ENCODE measurements at regions not wholly inside any gene's neighbourhood (a gene's known extent, or its start where the extent isn't known, plus 50 kb on each side); places are given as distances from the start of the nearest gene placed in this dataset.

- TF ChIP-seq, protein P1, sequence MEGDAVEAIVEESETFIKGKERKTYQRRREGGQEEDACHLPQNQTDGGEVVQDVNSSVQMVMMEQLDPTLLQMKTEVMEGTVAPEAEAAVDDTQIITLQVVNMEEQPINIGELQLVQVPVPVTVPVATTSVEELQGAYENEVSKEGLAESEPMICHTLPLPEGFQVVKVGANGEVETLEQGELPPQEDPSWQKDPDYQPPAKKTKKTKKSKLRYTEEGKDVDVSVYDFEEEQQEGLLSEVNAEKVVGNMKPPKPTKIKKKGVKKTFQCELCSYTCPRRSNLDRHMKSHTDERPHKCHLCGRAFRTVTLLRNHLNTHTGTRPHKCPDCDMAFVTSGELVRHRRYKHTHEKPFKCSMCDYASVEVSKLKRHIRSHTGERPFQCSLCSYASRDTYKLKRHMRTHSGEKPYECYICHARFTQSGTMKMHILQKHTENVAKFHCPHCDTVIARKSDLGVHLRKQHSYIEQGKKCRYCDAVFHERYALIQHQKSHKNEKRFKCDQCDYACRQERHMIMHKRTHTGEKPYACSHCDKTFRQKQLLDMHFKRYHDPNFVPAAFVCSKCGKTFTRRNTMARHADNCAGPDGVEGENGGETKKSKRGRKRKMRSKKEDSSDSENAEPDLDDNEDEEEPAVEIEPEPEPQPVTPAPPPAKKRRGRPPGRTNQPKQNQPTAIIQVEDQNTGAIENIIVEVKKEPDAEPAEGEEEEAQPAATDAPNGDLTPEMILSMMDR (IDR thresholded peaks at IDR 0.05; ENCODE audit: poor library complexity), result no peak
- TF ChIP-seq EZH2 (IDR thresholded peaks at IDR 0.05; ENCODE audit: borderline replicate concordance) (no peak), EZH2phosphoT487 (IDR thresholded peaks at IDR 0.05; ENCODE audit: low read depth, severe bottlenecking, unreplicated experiment) (no peak)
These were observed 336.8 kb downstream of the RBM43 start for GRCh38 chr2:150924878-150925277.
